Bronchial epithelial cell (primary cell): ENCODE measurements at regions not wholly inside any gene's neighbourhood (a gene's known extent, or its start where the extent isn't known, plus 50 kb on each side); places are given as distances from the start of the nearest gene placed in this dataset.

Source experiments
- DNase-seq: peaks from one replicate; pipeline ENCODE4 v3.0.0-alpha.2; 2010; ENCODE audit warnings: low read depth
- FAIRE-seq: peaks from 2 replicates; lab custom pipeline; 2011; peaks lifted over from hg19 to GRCh38; lab: Jason Lieb, UNC
- H3K27me3 ChIP-seq: 2 replicates; pipeline ENCODE4 v1.5.1; 2011; ENCODE audit warnings: low read length; ENCODE audit not compliant: control insufficient read depth, insufficient read depth
- H3K36me3 ChIP-seq: 2 replicates; pipeline ENCODE4 v1.5.1; 2011; ENCODE audit warnings: low read length; ENCODE audit not compliant: control insufficient read depth, insufficient read depth
- H3K4me3 ChIP-seq: 2 replicates; pipeline ENCODE4 v1.5.1; 2011; ENCODE audit warnings: mild to moderate bottlenecking, low read depth, low read length, control low read depth
- CTCF ChIP-seq: IDR thresholded peaks from 2 replicates; pipeline ENCODE4 v1.5.1; 2011; ENCODE audit warnings: mild to moderate bottlenecking, moderate library complexity, low read length, control low read depth, inconsistent platforms; ENCODE audit not compliant: insufficient read depth, severe bottlenecking

- peak; percentile 23 for FAIRE-seq
- TF ChIP-seq CTCF: peak; percentile 20
- H3K27me3 ChIP-seq: no peaks in the 10 kb centered on the region
These were observed 201.3 kb upstream of the BTBD3 start for GRCh38 chr20:11716239-11716944.

GRCh38 chr20:11716945-11717248, 200.8 kb upstream of the BTBD3 start:
- FAIRE-seq (no peak), DNase-seq (no peak)
- Histone ChIP-seq H3K36me3 (no peaks in the 10 kb centered on the region), H3K4me3 (no peak overlapping the region), H3K27me3 (no peaks in the 10 kb centered on the region)
- TF ChIP-seq CTCF: no peak

More at GRCh38 chr20:11716239-11716944, 201.3 kb upstream of the BTBD3 start:
- no peaks in the 10 kb centered on the region for H3K36me3 ChIP-seq
- DNase-seq: peak; percentile 37
- H3K4me3 ChIP-seq: no peak overlapping the region

- Histone ChIP-seq H3K4me3 (no peak overlapping the region), H3K27me3 (no peaks in the 10 kb centered on the region), H3K36me3 (no peaks in the 10 kb centered on the region)
- no peak for TF ChIP-seq CTCF
- DNase-seq: no peak
- no peak for FAIRE-seq
These were observed 200.1 kb upstream of the BTBD3 start for GRCh38 chr20:11717562-11717961.

- TF ChIP-seq CTCF: no peak
- FAIRE-seq: no peak
These were observed 199.1 kb upstream of the BTBD3 start for GRCh38 chr20:11718474-11719094.

GRCh38 chr20:11719153-11719552, 198.5 kb upstream of the BTBD3 start:
- Histone ChIP-seq H3K27me3 (no peaks in the 10 kb centered on the region), H3K4me3 (no peak overlapping the region), H3K36me3 (no peaks in the 10 kb centered on the region)
- FAIRE-seq: no peak
- no peak for DNase-seq
- no peak for TF ChIP-seq CTCF

More at GRCh38 chr20:11718474-11719094, 199.1 kb upstream of the BTBD3 start:
- Histone ChIP-seq H3K27me3 (no peaks in the 10 kb centered on the region), H3K36me3 (no peaks in the 10 kb centered on the region), H3K4me3 (no peak overlapping the region)
- no peak for DNase-seq
